Activated CD4-positive, alpha-beta memory T cell treated with anti-CD3 and anti-CD28 coated beads, Interleukin-2, amount 10 ng/mL, durations not matched to agents 7 days and 5 days (primary cell): ENCODE measurements at regions not wholly inside any gene's neighbourhood (a gene's known extent, or its start where the extent isn't known, plus 50 kb on each side); places are given as distances from the start of the nearest gene placed in this dataset.
A peak's percentile ranks its signal among the peaks of the same experiment; 100 is the strongest.
"Not testable (repeated sequence)": the region's sequence is repeated elsewhere in the genome, so short reads cannot be mapped to it uniquely, and the experiment has no call there.

Source experiments
- CTCF ChIA-PET: fragments of 350-600 bp; sonication (Branson Sonifier 250); formaldehyde crosslinking; loops from one replicate; lab custom pipeline; 2021; ENCODE audit warnings: antibody characterized with exemption, inconsistent platforms; lab: Charles Lee
- POLR2A ChIA-PET: fragments of 350-600 bp; sonication (Branson Sonifier 250); formaldehyde crosslinking; loops from one replicate; lab custom pipeline; 2021; ENCODE audit warnings: antibody characterized with exemption; lab: Charles Lee
- DNase-seq: peaks from one replicate; pipeline ENCODE4 v3.0.0-alpha.2; 2020
- H3K27ac Mint-ChIP-seq: one replicate; pipeline ENCODE4 v1.8.0; 2021; ENCODE audit warnings: mild to moderate bottlenecking, mixed read lengths
- H3K27me3 Mint-ChIP-seq: one replicate; pipeline ENCODE4 v1.8.0; 2021; ENCODE audit warnings: mixed read lengths
- H3K36me3 Mint-ChIP-seq: one replicate; pipeline ENCODE4 v1.8.0; 2021; ENCODE audit warnings: low read depth, mixed read lengths
- H3K4me1 Mint-ChIP-seq: one replicate; pipeline ENCODE4 v1.8.0; 2021; ENCODE audit warnings: mixed read lengths
- H3K4me3 Mint-ChIP-seq: one replicate; pipeline ENCODE4 v1.8.0; 2021; ENCODE audit warnings: mild to moderate bottlenecking, mixed read lengths
- H3K9me3 Mint-ChIP-seq: one replicate; pipeline ENCODE4 v1.8.0; 2021; ENCODE audit warnings: mixed read lengths

DNA sequence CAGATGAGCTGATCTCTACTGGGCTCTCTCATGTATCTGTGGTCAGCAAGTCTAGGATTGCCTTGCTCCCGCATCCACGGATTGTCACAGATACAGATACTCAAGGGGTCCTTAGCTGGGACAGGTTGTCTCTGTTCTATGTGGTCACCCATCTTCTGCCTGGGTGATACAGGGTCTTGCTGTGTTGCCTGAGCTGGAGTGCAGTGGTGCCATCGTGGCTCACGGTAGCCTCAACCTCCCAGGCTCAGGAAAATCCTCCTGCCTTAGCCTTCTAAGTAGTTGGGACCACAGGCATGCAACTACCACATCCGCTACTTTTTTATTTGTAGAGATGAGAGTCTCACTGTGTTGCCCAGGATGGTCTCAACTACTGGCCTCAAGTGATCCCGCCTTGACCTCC, 72.5 kb upstream of the ZNF217 start:
- Mint-ChIP-seq H3K36me3 (no peaks in the 10 kb centered on the region), H3K4me3 (no peak overlapping the region), H3K27me3 (no peaks in the 10 kb centered on the region), H3K4me1 (peaks cover 10% of the 10 kb centered on the region), H3K9me3 (no peaks in the 10 kb centered on the region), H3K27ac (no peak overlapping the region)
- POLR2A ChIA-PET = interaction anchor here (0.6 kb wide), 1 partner anchor 18 kb away, joined by 3 read pairs; no protein-coding TSS in a partner anchor
- no peak for DNase-seq
- CTCF ChIA-PET = no interaction called here

DNA sequence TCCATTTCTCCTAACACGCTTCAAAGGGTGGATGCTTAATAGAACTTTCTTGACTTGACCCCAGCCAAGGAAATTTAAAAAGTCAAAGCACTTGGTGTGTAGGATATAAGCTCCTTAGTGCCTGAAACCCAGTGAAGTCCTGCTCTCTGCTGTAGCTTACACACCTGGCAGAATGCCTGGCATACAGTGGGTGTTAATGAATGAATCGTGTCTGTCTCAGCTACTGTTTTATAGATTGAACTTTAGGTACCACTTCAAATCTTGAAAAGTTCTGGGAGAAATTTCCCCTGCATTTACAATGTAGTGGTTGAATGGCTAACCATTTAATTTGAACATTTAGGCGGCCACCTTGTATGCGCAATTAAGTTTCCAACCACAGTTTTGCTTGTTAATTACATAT, 70.5 kb upstream of the ZNF217 start:
- H3K9me3 Mint-ChIP-seq = no peaks in the 10 kb centered on the region
- CTCF ChIA-PET = interaction anchor here (0.6 to 0.7 kb wide), 2 partner anchors 66 to 85 kb away, joined by 5 read pairs; no protein-coding TSS in a partner anchor
- POLR2A ChIA-PET = no interaction called here
- no peak overlapping the region for H3K27ac Mint-ChIP-seq
- H3K36me3 Mint-ChIP-seq = no peaks in the 10 kb centered on the region
- no peak overlapping the region for H3K4me3 Mint-ChIP-seq
- peaks cover 25% of the 10 kb centered on the region for H3K4me1 Mint-ChIP-seq
- no peak for DNase-seq
- H3K27me3 Mint-ChIP-seq = no peaks in the 10 kb centered on the region

GRCh38 chr20:53663521-53663920, 69.9 kb upstream of the ZNF217 start:
- DNase-seq, POLR2A ChIA-PET, H3K27ac Mint-ChIP-seq, H3K9me3 Mint-ChIP-seq, H3K4me3 Mint-ChIP-seq, H3K27me3 Mint-ChIP-seq, H3K36me3 Mint-ChIP-seq, CTCF ChIA-PET: not testable (repeated sequence)
- H3K4me1 Mint-ChIP-seq = peaks cover 26% of the 10 kb centered on the region

GRCh38 chr20:53662595-53662994, 69.0 kb upstream of the ZNF217 start:
- no peak for DNase-seq
- no peak overlapping the region for H3K27ac Mint-ChIP-seq
- no peak overlapping the region for H3K4me3 Mint-ChIP-seq
- CTCF ChIA-PET = interaction anchor here (0.6 to 1.0 kb wide), 2 partner anchors 194 to 202 kb away, joined by 3 to 4 read pairs; no protein-coding TSS in a partner anchor
- POLR2A ChIA-PET = no interaction called here
- H3K9me3 Mint-ChIP-seq = no peaks in the 10 kb centered on the region
- no peaks in the 10 kb centered on the region for H3K27me3 Mint-ChIP-seq
- peaks cover 34% of the 10 kb centered on the region for H3K4me1 Mint-ChIP-seq
- no peaks in the 10 kb centered on the region for H3K36me3 Mint-ChIP-seq

GRCh38 chr20:53660947-53661381, 67.3 kb upstream of the ZNF217 start:
- Mint-ChIP-seq H3K4me3 (peak overlapping the region; percentile 77), H3K27me3 (no peaks in the 10 kb centered on the region), H3K9me3 (no peaks in the 10 kb centered on the region), H3K4me1 (peaks cover 51% of the 10 kb centered on the region), H3K36me3 (no peaks in the 10 kb centered on the region), H3K27ac (peak overlapping the region; percentile 84)
- ChIA-PET POLR2A (interaction anchor here (0.7 to 2.3 kb wide), 14 partner anchors 10 to 211 kb away, joined by 3 to 15 read pairs (median 4); partner anchors contain the start of gene ZNF217), CTCF (interaction anchor here (0.7 to 1.8 kb wide), 11 partner anchors 12 to 279 kb away, joined by 3 to 7 read pairs (median 3); no protein-coding TSS in a partner anchor)
- DNase-seq = no peak

DNA sequence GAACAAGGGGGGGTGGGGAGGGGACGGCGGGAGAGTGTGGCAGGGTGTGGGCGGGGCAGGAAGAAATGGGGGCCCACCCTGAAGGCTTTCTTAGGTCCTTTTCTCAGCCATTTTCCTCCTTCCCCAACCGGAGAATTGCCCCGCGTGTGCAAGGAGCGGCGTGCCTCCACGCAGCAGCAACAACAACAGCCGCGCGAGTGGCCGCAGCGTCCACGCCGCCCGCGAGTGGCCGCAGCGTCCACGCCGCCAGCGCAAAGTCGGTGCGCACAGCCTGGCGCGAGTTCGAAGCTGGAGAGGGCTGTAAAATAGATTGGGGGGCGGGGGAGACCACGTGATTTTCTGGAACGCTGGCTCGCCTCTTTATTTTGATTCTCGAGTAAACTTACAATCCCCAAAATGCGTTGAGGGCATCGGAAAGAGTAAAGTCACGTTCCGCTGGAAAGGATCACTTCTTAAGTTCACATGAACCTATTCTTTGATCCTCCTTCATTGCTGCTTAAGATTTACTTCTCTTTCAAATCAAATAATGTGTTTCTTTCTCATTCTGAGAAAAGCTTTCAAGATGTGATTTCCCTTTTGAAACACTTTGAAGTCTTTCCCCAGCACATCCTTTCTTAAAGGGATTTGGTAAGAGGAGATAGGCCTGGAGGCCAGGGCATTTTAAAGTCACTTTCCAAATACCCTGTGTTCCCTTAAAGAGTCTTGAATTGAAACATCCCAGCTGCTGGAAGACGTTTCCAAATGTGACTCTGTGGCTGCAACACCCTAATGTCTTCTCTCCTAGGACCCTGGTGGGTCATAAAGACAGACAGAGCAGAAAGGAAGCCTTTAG, 66.7 kb upstream of the ZNF217 start:
- H3K4me1 Mint-ChIP-seq = peaks cover 54% of the 10 kb centered on the region
- H3K27ac Mint-ChIP-seq = peak overlapping the region; percentile 84
- no peaks in the 10 kb centered on the region for H3K9me3 Mint-ChIP-seq
- H3K4me3 Mint-ChIP-seq = peak overlapping the region; percentile 77
- DNase-seq = peak; percentile 45
- ChIA-PET CTCF (interaction anchor here (0.6 to 1.8 kb wide), 10 partner anchors 17 to 280 kb away, joined by 3 to 7 read pairs (median 3); no protein-coding TSS in a partner anchor), POLR2A (interaction anchor here (0.9 to 2.3 kb wide), 13 partner anchors 9 to 212 kb away, joined by 3 to 15 read pairs (median 4); partner anchors contain the start of gene ZNF217)
- no peaks in the 10 kb centered on the region for H3K27me3 Mint-ChIP-seq
- H3K36me3 Mint-ChIP-seq = no peaks in the 10 kb centered on the region

DNA sequence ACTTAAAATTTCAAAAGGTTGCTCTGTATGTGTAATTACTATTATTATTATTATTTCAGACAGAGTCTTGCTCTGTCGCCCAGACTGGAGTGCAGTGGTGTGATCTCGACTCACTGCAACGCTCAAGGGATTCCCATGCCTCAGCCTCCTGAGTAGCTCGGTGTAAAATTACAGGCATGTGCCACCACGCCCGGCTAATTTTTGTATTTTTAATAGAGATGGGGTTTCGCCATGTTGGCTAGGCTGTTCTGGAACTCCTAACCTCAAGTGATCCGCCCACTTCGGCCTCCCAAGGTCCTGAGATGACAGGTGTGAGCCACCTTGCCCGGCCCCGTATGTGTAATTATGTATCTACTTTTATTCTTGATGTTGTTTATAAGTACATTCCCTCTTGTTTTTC, 65.3 kb upstream of the ZNF217 start:
- peaks cover 59% of the 10 kb centered on the region for H3K4me1 Mint-ChIP-seq
- no peak overlapping the region for H3K4me3 Mint-ChIP-seq
- POLR2A ChIA-PET = interaction anchor here (0.8 to 2.0 kb wide), 3 partner anchors 10 to 49 kb away, joined by 3 to 9 read pairs (median 4); no protein-coding TSS in a partner anchor
- no peak for DNase-seq
- no peak overlapping the region for H3K27ac Mint-ChIP-seq
- no peaks in the 10 kb centered on the region for H3K36me3 Mint-ChIP-seq
- no peaks in the 10 kb centered on the region for H3K27me3 Mint-ChIP-seq
- CTCF ChIA-PET = interaction anchor here (0.9 to 1.7 kb wide), 4 partner anchors 16 to 281 kb away, joined by 3 to 4 read pairs (median 4); no protein-coding TSS in a partner anchor
- no peaks in the 10 kb centered on the region for H3K9me3 Mint-ChIP-seq

DNA sequence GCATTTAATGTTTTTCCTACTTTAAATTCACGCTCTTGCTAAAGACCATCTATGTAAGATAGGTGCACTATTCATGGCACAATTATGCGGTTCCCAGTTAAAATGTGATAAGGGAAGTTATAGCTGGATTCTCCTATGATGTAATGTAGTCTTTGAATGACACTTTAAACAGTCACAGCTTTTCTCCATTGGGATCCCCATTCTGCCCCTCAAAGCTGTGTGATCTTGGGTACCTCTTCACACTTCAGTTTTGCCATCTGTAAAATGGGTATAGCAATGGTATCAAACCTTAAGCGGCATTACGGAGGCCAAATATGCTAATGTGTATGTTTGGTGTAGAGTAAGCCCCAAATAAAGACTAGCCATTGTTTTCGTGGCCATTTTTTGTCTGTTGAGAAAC, 64.7 kb upstream of the ZNF217 start:
- ChIA-PET CTCF (interaction anchor here (0.8 to 1.7 kb wide), 5 partner anchors 16 to 282 kb away, joined by 3 to 4 read pairs (median 3); no protein-coding TSS in a partner anchor), POLR2A (interaction anchor here (0.7 to 2.0 kb wide), 6 partner anchors 11 to 64 kb away, joined by 3 to 9 read pairs (median 4); no protein-coding TSS in a partner anchor)
- no peak overlapping the region for H3K4me3 Mint-ChIP-seq

GRCh38 chr20:53657732-53658131, 64.1 kb upstream of the ZNF217 start:
- H3K4me3 Mint-ChIP-seq = no peak overlapping the region
- no peak for DNase-seq
- CTCF ChIA-PET = interaction anchor here (0.6 to 1.7 kb wide), 5 partner anchors 15 to 72 kb away, joined by 3 to 4 read pairs (median 3); no protein-coding TSS in a partner anchor
- H3K4me1 Mint-ChIP-seq = peaks cover 68% of the 10 kb centered on the region
- POLR2A ChIA-PET = interaction anchor here (0.7 to 2.0 kb wide), 5 partner anchors 12 to 63 kb away, joined by 3 to 9 read pairs (median 4); no protein-coding TSS in a partner anchor
- no peaks in the 10 kb centered on the region for H3K36me3 Mint-ChIP-seq
- no peak overlapping the region for H3K27ac Mint-ChIP-seq
- H3K27me3 Mint-ChIP-seq = no peaks in the 10 kb centered on the region
- no peaks in the 10 kb centered on the region for H3K9me3 Mint-ChIP-seq

More for the DNA sequence above, 64.7 kb upstream of the ZNF217 start:
- Mint-ChIP-seq H3K27me3 (no peaks in the 10 kb centered on the region), H3K9me3 (no peaks in the 10 kb centered on the region), H3K36me3 (no peaks in the 10 kb centered on the region), H3K27ac (no peak overlapping the region), H3K4me1 (peaks cover 62% of the 10 kb centered on the region)
- DNase-seq = no peak

- Mint-ChIP-seq H3K9me3 (no peaks in the 10 kb centered on the region), H3K36me3 (no peaks in the 10 kb centered on the region), H3K27me3 (no peaks in the 10 kb centered on the region), H3K4me3 (peak overlapping the region; percentile 17), H3K4me1 (peaks cover 70% of the 10 kb centered on the region), H3K27ac (no peak overlapping the region)
- CTCF ChIA-PET = interaction anchor here (0.6 to 1.7 kb wide), 2 partner anchors 47 to 71 kb away, joined by 3 to 4 read pairs; no protein-coding TSS in a partner anchor
- POLR2A ChIA-PET = interaction anchor here (0.7 to 2.1 kb wide), 4 partner anchors 12 to 63 kb away, joined by 3 to 9 read pairs (median 6); no protein-coding TSS in a partner anchor
- no peak for DNase-seq
Measured at GRCh38 chr20:53657279-53657678, 63.6 kb upstream of the ZNF217 start.

DNA sequence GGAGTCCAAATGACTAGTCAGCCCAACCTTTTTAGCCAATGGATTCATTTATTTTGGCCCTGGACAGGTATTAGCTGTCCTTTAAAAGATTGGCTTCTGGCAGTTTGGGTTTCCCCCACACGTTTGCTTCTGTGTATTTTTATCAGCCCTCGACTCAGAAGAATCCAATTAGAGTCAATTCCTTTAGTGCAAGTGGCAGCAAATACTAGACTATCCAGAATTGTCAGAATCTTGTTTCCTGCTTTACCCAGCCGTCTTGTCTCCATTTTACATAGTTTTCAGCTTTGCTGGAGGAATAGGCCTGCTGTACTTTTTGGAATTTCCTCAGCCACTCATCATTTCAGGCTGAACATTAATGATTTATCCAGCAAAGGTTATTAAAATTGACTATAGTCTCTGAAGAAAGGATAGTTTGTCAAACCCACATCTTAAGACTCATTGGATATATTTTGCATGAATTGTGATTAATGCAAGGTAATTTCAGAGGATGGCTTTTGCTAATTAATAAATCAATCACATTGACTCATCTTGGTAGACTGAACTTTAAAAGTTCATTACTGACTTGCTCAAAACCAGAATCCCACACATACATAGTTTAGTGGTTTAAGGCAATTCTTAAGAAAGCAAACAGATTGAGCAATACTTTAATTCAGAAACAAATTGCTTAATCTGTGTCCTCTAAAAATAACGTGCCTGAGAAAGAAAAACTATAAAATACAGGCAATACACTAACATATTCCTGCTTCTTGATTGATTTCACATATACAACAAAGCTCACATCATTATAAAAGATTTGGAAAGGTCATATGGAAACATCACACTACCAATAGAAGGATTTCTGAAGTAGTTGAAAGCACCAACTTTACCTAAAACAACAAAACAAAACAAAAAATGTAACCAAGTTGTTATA, 62.9 kb upstream of the ZNF217 start:
- no peaks in the 10 kb centered on the region for H3K36me3 Mint-ChIP-seq
- H3K27ac Mint-ChIP-seq = peak overlapping the region; percentile 45
- no peaks in the 10 kb centered on the region for H3K27me3 Mint-ChIP-seq
- ChIA-PET CTCF (interaction anchor here (0.6 to 1.0 kb wide), 3 partner anchors 29 to 262 kb away, joined by 3 read pairs; no protein-coding TSS in a partner anchor), POLR2A (interaction anchor here (1.1 to 2.1 kb wide), 5 partner anchors 10 to 62 kb away, joined by 3 to 9 read pairs (median 6); no protein-coding TSS in a partner anchor)
- peak overlapping the region; percentile 25 for H3K4me3 Mint-ChIP-seq
- no peaks in the 10 kb centered on the region for H3K9me3 Mint-ChIP-seq
- DNase-seq = no peak
- peaks cover 72% of the 10 kb centered on the region for H3K4me1 Mint-ChIP-seq
